Neuronal stem cell (in vitro differentiated cells): ENCODE measurements at regions not wholly inside any gene's neighbourhood (a gene's known extent, or its start where the extent isn't known, plus 50 kb on each side); places are given as distances from the start of the nearest gene placed in this dataset.

Source experiments
- DNase-seq: peaks from one replicate; pipeline ENCODE4 v3.0.0-alpha.2; 2013; ENCODE audit warnings: low spot score
- H2AFZ ChIP-seq: one replicate; pipeline ENCODE4 v1.6.1; 2013; ENCODE audit warnings: mild to moderate bottlenecking, low read length, inconsistent platforms
- H2AK5ac ChIP-seq: 2 replicates; pipeline ENCODE4 v1.6.1; 2013; ENCODE audit warnings: low read depth, mild to moderate bottlenecking, inconsistent platforms, low read length, moderate library complexity, mixed read lengths
- H2BK120ac ChIP-seq: 2 replicates; pipeline ENCODE4 v1.6.1; 2013; ENCODE audit warnings: low read depth, mild to moderate bottlenecking, inconsistent platforms, low read length, moderate library complexity, mixed read lengths
- H2BK12ac ChIP-seq: one replicate; pipeline ENCODE4 v1.6.1; 2013; ENCODE audit warnings: low read length, inconsistent platforms
- H2BK15ac ChIP-seq: 2 replicates; pipeline ENCODE4 v1.6.1; 2013; ENCODE audit warnings: mild to moderate bottlenecking, low read length, inconsistent platforms, mixed read lengths
- H2BK5ac ChIP-seq: one replicate; pipeline ENCODE4 v1.6.1; 2013; ENCODE audit warnings: inconsistent platforms, mild to moderate bottlenecking, low read length, moderate library complexity
- H3K14ac ChIP-seq: one replicate; pipeline ENCODE4 v1.6.1; 2013; ENCODE audit warnings: low read length, inconsistent platforms
- H3K18ac ChIP-seq: 2 replicates; pipeline ENCODE4 v1.6.1; 2013; ENCODE audit warnings: low read length, inconsistent platforms
- H3K23ac ChIP-seq: 2 replicates; pipeline ENCODE4 v1.6.1; 2013; ENCODE audit warnings: low read depth, mild to moderate bottlenecking, mixed read lengths, low read length, inconsistent platforms; ENCODE audit not compliant: poor library complexity
- H3K27ac ChIP-seq: replicated peaks from 3 replicates; pipeline ENCODE4 v1.5.1; 2013; ENCODE audit warnings: low read length, inconsistent platforms
- H3K27me3 ChIP-seq, 3 experiments: 2 replicates each; pipeline ENCODE4 v1.6.1; 2013; ENCODE audit warnings: low read length in 3 of 3, mild to moderate bottlenecking in 2 of 3, inconsistent platforms in 1 of 3, low read depth in 1 of 3, mixed read lengths in 1 of 3, moderate library complexity in 1 of 3; ENCODE audit not compliant: control insufficient read depth in 3 of 3, insufficient read depth in 3 of 3
- H3K36me3 ChIP-seq, 2 donors: replicated peaks in 1 of 2; 2 replicates each; pipeline ENCODE4 v1.6.1; 2013; ENCODE audit warnings: low read length in 2 of 2; ENCODE audit not compliant: control insufficient read depth in 2 of 2, insufficient read depth in 2 of 2
- H3K4ac ChIP-seq: 2 replicates; pipeline ENCODE4 v1.6.1; 2013; ENCODE audit warnings: inconsistent platforms, mild to moderate bottlenecking, low read length, moderate library complexity
- H3K4me1 ChIP-seq, 2 donors: 1 replicate in 1 of 2; 2 replicates in 1 of 2; pipeline ENCODE4 v1.6.1; 2013; ENCODE audit warnings: low read length in 2 of 2, low read depth in 1 of 2; ENCODE audit not compliant: control insufficient read depth in 2 of 2, insufficient read depth in 1 of 2
- H3K4me2 ChIP-seq: one replicate; pipeline ENCODE4 v1.6.1; 2013; ENCODE audit warnings: mild to moderate bottlenecking, low read length, inconsistent platforms; ENCODE audit not compliant: insufficient read depth, poor library complexity, severe bottlenecking
- H3K4me3 ChIP-seq, 2 donors: 2 replicates each; pipeline ENCODE4 v1.5.1; 2013; ENCODE audit warnings: low read length in 2 of 2, mild to moderate bottlenecking in 2 of 2, inconsistent platforms in 1 of 2, moderate library complexity in 1 of 2
- H3K79me1 ChIP-seq: one replicate; pipeline ENCODE4 v1.6.1; 2013; ENCODE audit warnings: low read depth, mild to moderate bottlenecking, inconsistent platforms, low read length, moderate library complexity
- H3K9ac ChIP-seq: one replicate; pipeline ENCODE4 v1.6.1; 2013; ENCODE audit warnings: mild to moderate bottlenecking, low read depth, low read length, inconsistent platforms; ENCODE audit not compliant: poor library complexity
- H3K9me3 ChIP-seq, 2 donors: replicated peaks in 1 of 2; 2 replicates each; pipeline versions ENCODE3 to v1.6.1; 2013; ENCODE audit warnings: low read length in 2 of 2, mild to moderate bottlenecking in 2 of 2, inconsistent platforms in 1 of 2, low read depth in 1 of 2, mixed read lengths in 1 of 2, moderate library complexity in 1 of 2; ENCODE audit not compliant: control insufficient read depth in 2 of 2, insufficient read depth in 1 of 2
- H4K8ac ChIP-seq: one replicate; pipeline ENCODE4 v1.6.1; 2013; ENCODE audit warnings: low read depth, mild to moderate bottlenecking, inconsistent platforms, low read length, moderate library complexity
- H4K91ac ChIP-seq: one replicate; pipeline ENCODE4 v1.6.1; 2013; ENCODE audit warnings: low read length, low read depth, mild to moderate bottlenecking, inconsistent platforms; ENCODE audit not compliant: poor library complexity
- WGBS, 2 donors: extraction: QIAGEN DNeasy Blood & Tissue Kit; methylation state at CpG; one replicate each; pipeline ENCODE4 v1.1.7; 2013; ENCODE audit warnings: missing lambda C conversion rate in 2 of 2, mixed read lengths in 1 of 2; ENCODE audit not compliant: insufficient read length in 2 of 2, insufficient replicate concordance in 1 of 2; ENCODE audit errors: extremely low coverage in 2 of 2; 5-methylcytosine and 5-hydroxymethylcytosine counted together

GRCh38 chr1:30109853-30110252, 613.5 kb downstream of the MATN1 start:
- Histone ChIP-seq H4K8ac (no peak overlapping the region), H2AFZ (no peak overlapping the region), H4K91ac (no peak overlapping the region), H3K27ac (no peak overlapping the region), H2BK15ac (no peak overlapping the region), H3K4me1 (no peaks in the 10 kb centered on the region), H2BK120ac (no peak overlapping the region), H3K79me1 (no peaks in the 10 kb centered on the region), H2BK12ac (no peak overlapping the region), H3K9me3 (no peaks in the 10 kb centered on the region), H2AK5ac (peak overlapping the region; percentile 20), H3K9ac (no peak overlapping the region), H3K18ac (no peak overlapping the region), H2BK5ac (peak overlapping the region; percentile 10), H3K4me3 (no peak overlapping the region), H3K36me3 (no peaks in the 10 kb centered on the region), H3K14ac (no peak overlapping the region), H3K23ac (no peak overlapping the region), H3K4me2 (no peak overlapping the region), H3K4ac (no peak overlapping the region), H3K27me3 (peaks cover 0 to 14% (median 0%) of the 10 kb centered on the region in 3 experiments)
- DNase-seq, result no peak
- WGBS, 2 donors, result no CpG with 5 or more reads among the region's 10 CpGs

GRCh38 chr1:30108186-30108585, 615.2 kb downstream of the MATN1 start:
- H2BK12ac ChIP-seq, result no peak overlapping the region
- no peak overlapping the region for H3K9ac ChIP-seq
- no peaks in the 10 kb centered on the region for H3K4me1 ChIP-seq
- H3K9me3 ChIP-seq, result no peaks in the 10 kb centered on the region
- H3K79me1 ChIP-seq, result no peaks in the 10 kb centered on the region
- no peak overlapping the region for H2AK5ac ChIP-seq
- H3K27ac ChIP-seq, result no peak overlapping the region
- H4K8ac ChIP-seq, result no peak overlapping the region
- H4K91ac ChIP-seq, result no peak overlapping the region
- H3K4me3 ChIP-seq, result no peak overlapping the region
- no CpG with 5 or more reads among the region's 4 CpGs for WGBS, 2 donors
- no peak overlapping the region for H3K14ac ChIP-seq
- no peak overlapping the region for H3K4ac ChIP-seq
- H3K36me3 ChIP-seq, result no peaks in the 10 kb centered on the region
- peaks cover 0 to 14% (median 0%) of the 10 kb centered on the region in 3 experiments for H3K27me3 ChIP-seq
- H2BK120ac ChIP-seq, result no peak overlapping the region
- H3K18ac ChIP-seq, result no peak overlapping the region
- H3K23ac ChIP-seq, result no peak overlapping the region
- no peak overlapping the region for H3K4me2 ChIP-seq
- no peak overlapping the region for H2BK15ac ChIP-seq
- H2BK5ac ChIP-seq, result no peak overlapping the region
- DNase-seq, result no peak
- no peak overlapping the region for H2AFZ ChIP-seq

- H2BK15ac ChIP-seq, result no peak overlapping the region
- H2AFZ ChIP-seq, result no peak overlapping the region
- H2BK5ac ChIP-seq, result no peak overlapping the region
- no peak overlapping the region for H2BK12ac ChIP-seq
- H3K9me3 ChIP-seq, result no peaks in the 10 kb centered on the region
- no peak overlapping the region for H3K4me2 ChIP-seq
- H3K4me3 ChIP-seq, result no peak overlapping the region
- no peak overlapping the region for H4K8ac ChIP-seq
- no peaks in the 10 kb centered on the region for H3K79me1 ChIP-seq
- no peak overlapping the region for H3K9ac ChIP-seq
- no peak overlapping the region for H3K18ac ChIP-seq
- H4K91ac ChIP-seq, result no peak overlapping the region
- no peak overlapping the region for H2AK5ac ChIP-seq
- peaks cover 0 to 14% (median 0%) of the 10 kb centered on the region in 3 experiments for H3K27me3 ChIP-seq
- no peak overlapping the region for H3K14ac ChIP-seq
- no peak overlapping the region for H3K27ac ChIP-seq
- H3K4me1 ChIP-seq, result no peaks in the 10 kb centered on the region
- DNase-seq, result peak; percentile 39
- H3K36me3 ChIP-seq, result no peaks in the 10 kb centered on the region
- H2BK120ac ChIP-seq, result no peak overlapping the region
- H3K23ac ChIP-seq, result no peak overlapping the region
- no CpG with 5 or more reads among the region's 8 CpGs for WGBS, 2 donors
- H3K4ac ChIP-seq, result no peak overlapping the region
These were observed 617.3 kb downstream of the MATN1 start for GRCh38 chr1:30106125-30106524.

GRCh38 chr1:30104551-30104950, 618.8 kb downstream of the MATN1 start:
- H3K18ac ChIP-seq, result no peak overlapping the region
- H3K4me1 ChIP-seq, result no peaks in the 10 kb centered on the region
- no peak overlapping the region for H3K23ac ChIP-seq
- no peak overlapping the region for H4K91ac ChIP-seq
- no peak overlapping the region for H2AK5ac ChIP-seq
- no peak for DNase-seq
- H3K9ac ChIP-seq, result no peak overlapping the region
- no peak overlapping the region for H2BK12ac ChIP-seq
- no peak overlapping the region for H4K8ac ChIP-seq
- no peak overlapping the region for H3K4me2 ChIP-seq
- H2BK120ac ChIP-seq, result no peak overlapping the region
- no peak overlapping the region for H2BK15ac ChIP-seq
- no peak overlapping the region for H3K4ac ChIP-seq
- H3K4me3 ChIP-seq, result no peak overlapping the region
- H3K27me3 ChIP-seq, result peaks cover 0 to 5% (median 0%) of the 10 kb centered on the region in 3 experiments
- no peak overlapping the region for H2AFZ ChIP-seq
- H3K9me3 ChIP-seq, result no peaks in the 10 kb centered on the region
- H3K79me1 ChIP-seq, result no peaks in the 10 kb centered on the region
- H3K14ac ChIP-seq, result no peak overlapping the region
- H3K36me3 ChIP-seq, result no peaks in the 10 kb centered on the region
- no peak overlapping the region for H3K27ac ChIP-seq
- H2BK5ac ChIP-seq, result no peak overlapping the region
- no CpG with 5 or more reads among the region's 4 CpGs for WGBS, 2 donors
